ENCODE measurements at regions not wholly inside any gene's neighbourhood (a gene's known extent, or its start where the extent isn't known, plus 50 kb on each side); places are given as distances from the start of the nearest gene placed in this dataset.
"Not testable (repeated sequence)": the region's sequence is repeated elsewhere in the genome, so short reads cannot be mapped to it uniquely, and the experiment has no call there.

- in situ Hi-C loops (cut with HindIII; ENCODE audit: low pct_ligation_motif_present, low pct_unique_long_range_greater_than_20kb, low sequenced_read_pairs): no loop called here
- DNase-seq: no peak
Measured at GRCh38 chr4:60948008-60948407, 252.1 kb upstream of the ADGRL3 start.

- no peak for DNase-seq
- in situ Hi-C loops (cut with HindIII; ENCODE audit: low pct_ligation_motif_present, low pct_unique_long_range_greater_than_20kb, low sequenced_read_pairs): no loop called here
Measured at GRCh38 chr4:60952921-60953320, 247.2 kb upstream of the ADGRL3 start.

- in situ Hi-C loops (cut with HindIII; ENCODE audit: low pct_ligation_motif_present, low pct_unique_long_range_greater_than_20kb, low sequenced_read_pairs): no loop called here
- DNase-seq: no peak
Measured at GRCh38 chr4:60953826-60954225, 246.3 kb upstream of the ADGRL3 start.

- in situ Hi-C loops (cut with HindIII; ENCODE audit: low pct_ligation_motif_present, low pct_unique_long_range_greater_than_20kb, low sequenced_read_pairs): no loop called here
- no peak for DNase-seq
Measured at GRCh38 chr4:60962286-60962685, 237.8 kb upstream of the ADGRL3 start.

- in situ Hi-C loops (cut with HindIII; ENCODE audit: low pct_ligation_motif_present, low pct_unique_long_range_greater_than_20kb, low sequenced_read_pairs): no loop called here
- no peak for DNase-seq
Measured at GRCh38 chr4:60981534-60981933, 218.6 kb upstream of the ADGRL3 start.

- in situ Hi-C loops (cut with HindIII; ENCODE audit: low pct_ligation_motif_present, low pct_unique_long_range_greater_than_20kb, low sequenced_read_pairs): no loop called here
- DNase-seq: no peak
Measured at GRCh38 chr4:60989141-60989540, 211.0 kb upstream of the ADGRL3 start.

- in situ Hi-C loops (cut with HindIII; ENCODE audit: low pct_ligation_motif_present, low pct_unique_long_range_greater_than_20kb, low sequenced_read_pairs): no loop called here
- no peak for DNase-seq
Measured at GRCh38 chr4:60992037-60992436, 208.1 kb upstream of the ADGRL3 start.

GRCh38 chr4:61003301-61003700 is 196.8 kb upstream of the ADGRL3 start:
- in situ Hi-C loops (cut with HindIII; ENCODE audit: low pct_ligation_motif_present, low pct_unique_long_range_greater_than_20kb, low sequenced_read_pairs): no loop called here
- DNase-seq: no peak

GRCh38 chr4:61004651-61005170 is 195.4 kb upstream of the ADGRL3 start:
- in situ Hi-C loops (cut with HindIII; ENCODE audit: low pct_ligation_motif_present, low pct_unique_long_range_greater_than_20kb, low sequenced_read_pairs): no loop called here

GRCh38 chr4:61011051-61011450 is 189.1 kb upstream of the ADGRL3 start:
- no peak for DNase-seq
- in situ Hi-C loops (cut with HindIII; ENCODE audit: low pct_ligation_motif_present, low pct_unique_long_range_greater_than_20kb, low sequenced_read_pairs): no loop called here

More at GRCh38 chr4:61004651-61005170, 195.4 kb upstream of the ADGRL3 start:
- no peak for DNase-seq

- in situ Hi-C loops (cut with HindIII; ENCODE audit: low pct_ligation_motif_present, low pct_unique_long_range_greater_than_20kb, low sequenced_read_pairs); DNase-seq: not testable (repeated sequence)
Measured at GRCh38 chr4:61011936-61012335, 188.2 kb upstream of the ADGRL3 start.

- DNase-seq: no peak
- in situ Hi-C loops (cut with HindIII; ENCODE audit: low pct_ligation_motif_present, low pct_unique_long_range_greater_than_20kb, low sequenced_read_pairs): no loop called here
Measured at GRCh38 chr4:61024610-61025009, 175.5 kb upstream of the ADGRL3 start.

GRCh38 chr4:61027939-61028338 is 172.2 kb upstream of the ADGRL3 start:
- in situ Hi-C loops (cut with HindIII; ENCODE audit: low pct_ligation_motif_present, low pct_unique_long_range_greater_than_20kb, low sequenced_read_pairs): no loop called here

GRCh38 chr4:61036071-61036684 is 163.9 kb upstream of the ADGRL3 start:
- no peak for DNase-seq
- in situ Hi-C loops (cut with HindIII; ENCODE audit: low pct_ligation_motif_present, low pct_unique_long_range_greater_than_20kb, low sequenced_read_pairs): no loop called here

More at GRCh38 chr4:61027939-61028338, 172.2 kb upstream of the ADGRL3 start:
- DNase-seq: no peak

- in situ Hi-C loops (cut with HindIII; ENCODE audit: low pct_ligation_motif_present, low pct_unique_long_range_greater_than_20kb, low sequenced_read_pairs): no loop called here
Measured at GRCh38 chr4:61041527-61041926, 158.6 kb upstream of the ADGRL3 start.

GRCh38 chr4:61044837-61045236 is 155.3 kb upstream of the ADGRL3 start:
- no peak for DNase-seq

More at GRCh38 chr4:61041527-61041926, 158.6 kb upstream of the ADGRL3 start:
- no peak for DNase-seq

GRCh38 chr4:61049018-61049417 is 151.1 kb upstream of the ADGRL3 start:
- DNase-seq: no peak
- in situ Hi-C loops (cut with HindIII; ENCODE audit: low pct_ligation_motif_present, low pct_unique_long_range_greater_than_20kb, low sequenced_read_pairs): no loop called here

More at GRCh38 chr4:61044837-61045236, 155.3 kb upstream of the ADGRL3 start:
- in situ Hi-C loops (cut with HindIII; ENCODE audit: low pct_ligation_motif_present, low pct_unique_long_range_greater_than_20kb, low sequenced_read_pairs): no loop called here

- in situ Hi-C loops (cut with HindIII; ENCODE audit: low pct_ligation_motif_present, low pct_unique_long_range_greater_than_20kb, low sequenced_read_pairs): no loop called here
- DNase-seq: no peak
Measured at GRCh38 chr4:61067381-61067780, 132.7 kb upstream of the ADGRL3 start.

GRCh38 chr4:61068060-61068459 is 132.1 kb upstream of the ADGRL3 start:
- in situ Hi-C loops (cut with HindIII; ENCODE audit: low pct_ligation_motif_present, low pct_unique_long_range_greater_than_20kb, low sequenced_read_pairs): no loop called here
- DNase-seq: no peak

- in situ Hi-C loops (cut with HindIII; ENCODE audit: low pct_ligation_motif_present, low pct_unique_long_range_greater_than_20kb, low sequenced_read_pairs): no loop called here
- DNase-seq: no peak
Measured at GRCh38 chr4:61068745-61069144, 131.4 kb upstream of the ADGRL3 start.

All from ACHN (cell line).